ENCODE measurements at regions not wholly inside any gene's neighbourhood (a gene's known extent, or its start where the extent isn't known, plus 50 kb on each side); places are given as distances from the start of the nearest gene placed in this dataset.

DNA sequence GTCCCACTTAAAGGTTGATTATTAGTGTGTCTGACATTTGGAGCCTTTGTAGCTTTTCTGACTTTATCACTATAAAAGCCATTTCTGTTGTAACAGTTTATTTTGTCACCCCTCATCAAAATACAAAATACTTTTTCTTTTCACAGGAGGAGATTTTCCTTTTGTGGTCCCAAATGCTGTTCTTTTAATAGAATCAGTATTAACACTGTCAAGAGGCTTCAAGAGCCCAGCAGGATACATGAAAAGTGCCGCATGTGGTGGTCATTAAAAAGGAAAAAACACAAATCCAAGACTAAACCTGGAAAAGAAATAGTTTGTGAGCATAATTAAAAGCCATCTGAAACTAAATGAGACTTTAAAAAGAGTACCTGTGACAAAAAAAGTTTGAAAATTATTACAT is 515.7 kb downstream of the DCDC2C start:
- TF ChIP-seq, protein P1, sequence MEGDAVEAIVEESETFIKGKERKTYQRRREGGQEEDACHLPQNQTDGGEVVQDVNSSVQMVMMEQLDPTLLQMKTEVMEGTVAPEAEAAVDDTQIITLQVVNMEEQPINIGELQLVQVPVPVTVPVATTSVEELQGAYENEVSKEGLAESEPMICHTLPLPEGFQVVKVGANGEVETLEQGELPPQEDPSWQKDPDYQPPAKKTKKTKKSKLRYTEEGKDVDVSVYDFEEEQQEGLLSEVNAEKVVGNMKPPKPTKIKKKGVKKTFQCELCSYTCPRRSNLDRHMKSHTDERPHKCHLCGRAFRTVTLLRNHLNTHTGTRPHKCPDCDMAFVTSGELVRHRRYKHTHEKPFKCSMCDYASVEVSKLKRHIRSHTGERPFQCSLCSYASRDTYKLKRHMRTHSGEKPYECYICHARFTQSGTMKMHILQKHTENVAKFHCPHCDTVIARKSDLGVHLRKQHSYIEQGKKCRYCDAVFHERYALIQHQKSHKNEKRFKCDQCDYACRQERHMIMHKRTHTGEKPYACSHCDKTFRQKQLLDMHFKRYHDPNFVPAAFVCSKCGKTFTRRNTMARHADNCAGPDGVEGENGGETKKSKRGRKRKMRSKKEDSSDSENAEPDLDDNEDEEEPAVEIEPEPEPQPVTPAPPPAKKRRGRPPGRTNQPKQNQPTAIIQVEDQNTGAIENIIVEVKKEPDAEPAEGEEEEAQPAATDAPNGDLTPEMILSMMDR (IDR thresholded peaks at IDR 0.05): no peak
- no peak for TF ChIP-seq POLR2A (IDR thresholded peaks at IDR 0.05)

Measured in thyroid gland (tissue), 4 donors.